IPS-18a (cell line): ENCODE measurements at regions not wholly inside any gene's neighbourhood (a gene's known extent, or its start where the extent isn't known, plus 50 kb on each side); places are given as distances from the start of the nearest gene placed in this dataset.
"Not testable (repeated sequence)": the region's sequence is repeated elsewhere in the genome, so short reads cannot be mapped to it uniquely, and the experiment has no call there.

Source experiments
- H3K27ac ChIP-seq: one replicate; pipeline ENCODE4 v1.5.1; 2013; ENCODE audit warnings: low read length
- H3K27me3 ChIP-seq: one replicate; pipeline ENCODE4 v1.6.1; 2013; ENCODE audit warnings: mild to moderate bottlenecking, low read length; ENCODE audit not compliant: control insufficient read depth, insufficient read depth
- H3K36me3 ChIP-seq: one replicate; pipeline ENCODE4 v1.6.1; 2013; ENCODE audit warnings: low read depth, low read length; ENCODE audit not compliant: control insufficient read depth
- H3K4me1 ChIP-seq: one replicate; pipeline ENCODE4 v1.6.1; 2013; ENCODE audit warnings: low read depth, low read length; ENCODE audit not compliant: control insufficient read depth
- H3K4me3 ChIP-seq: one replicate; pipeline ENCODE4 v1.5.1; 2013; ENCODE audit warnings: low read length
- H3K9ac ChIP-seq: one replicate; pipeline ENCODE4 v1.6.1; 2013; ENCODE audit warnings: mild to moderate bottlenecking, low read length, moderate library complexity
- H3K9me3 ChIP-seq: one replicate; pipeline ENCODE4 v1.6.1; 2013; ENCODE audit warnings: low read depth, low read length; ENCODE audit not compliant: control insufficient read depth

- Histone ChIP-seq H3K36me3 (no peaks in the 10 kb centered on the region), H3K9me3 (no peaks in the 10 kb centered on the region), H3K4me3 (no peak overlapping the region), H3K27ac (no peak overlapping the region), H3K27me3 (no peaks in the 10 kb centered on the region), H3K9ac (no peak overlapping the region), H3K4me1 (no peaks in the 10 kb centered on the region)
Observed at GRCh38 chr6:137573739-137574138, 79.5 kb upstream of the OLIG3 start.

- Histone ChIP-seq H3K27ac (no peak overlapping the region), H3K9ac (no peak overlapping the region), H3K36me3 (no peaks in the 10 kb centered on the region), H3K4me1 (peaks cover 5% of the 10 kb centered on the region), H3K9me3 (no peaks in the 10 kb centered on the region), H3K27me3 (no peaks in the 10 kb centered on the region), H3K4me3 (no peak overlapping the region)
Observed at GRCh38 chr6:137579612-137580011, 85.4 kb upstream of the OLIG3 start.

GRCh38 chr6:137581019-137581707 is 87.0 kb upstream of the OLIG3 start:
- Histone ChIP-seq H3K27ac (no peak overlapping the region), H3K9me3 (no peaks in the 10 kb centered on the region), H3K4me3 (no peak overlapping the region), H3K4me1 (peaks cover 8% of the 10 kb centered on the region), H3K27me3 (no peaks in the 10 kb centered on the region), H3K9ac (no peak overlapping the region), H3K36me3 (no peaks in the 10 kb centered on the region)

- not testable (repeated sequence) for H3K9me3 ChIP-seq, H3K9ac ChIP-seq, H3K36me3 ChIP-seq, H3K27me3 ChIP-seq, H3K4me1 ChIP-seq, H3K27ac ChIP-seq, H3K4me3 ChIP-seq
Observed at GRCh38 chr6:137583519-137583918, 89.3 kb upstream of the OLIG3 start.

- H3K9me3 ChIP-seq = peaks cover 5% of the 10 kb centered on the region
- no peak overlapping the region for H3K4me3 ChIP-seq
- peaks cover 12% of the 10 kb centered on the region for H3K4me1 ChIP-seq
- H3K27ac ChIP-seq = no peak overlapping the region
- H3K9ac ChIP-seq = no peak overlapping the region
- H3K27me3 ChIP-seq = no peaks in the 10 kb centered on the region
- H3K36me3 ChIP-seq = no peaks in the 10 kb centered on the region
Observed at GRCh38 chr6:137588472-137588871, 94.3 kb upstream of the OLIG3 start.

- peaks cover 8% of the 10 kb centered on the region for H3K4me1 ChIP-seq
- peak overlapping the region; percentile 42 for H3K27ac ChIP-seq
- H3K27me3 ChIP-seq = no peaks in the 10 kb centered on the region
- no peaks in the 10 kb centered on the region for H3K36me3 ChIP-seq
- no peak overlapping the region for H3K4me3 ChIP-seq
- H3K9ac ChIP-seq = no peak overlapping the region
- peaks cover 5% of the 10 kb centered on the region for H3K9me3 ChIP-seq
Observed at GRCh38 chr6:137589067-137589848, 95.1 kb upstream of the OLIG3 start.

GRCh38 chr6:137590684-137591083 is 96.5 kb upstream of the OLIG3 start:
- H3K36me3 ChIP-seq = no peaks in the 10 kb centered on the region
- H3K9ac ChIP-seq = no peak overlapping the region
- no peak overlapping the region for H3K27ac ChIP-seq
- no peak overlapping the region for H3K4me3 ChIP-seq
- H3K27me3 ChIP-seq = no peaks in the 10 kb centered on the region
- H3K9me3 ChIP-seq = peaks cover 5% of the 10 kb centered on the region
- peaks cover 6% of the 10 kb centered on the region for H3K4me1 ChIP-seq

GRCh38 chr6:137601471-137601870 is 107.3 kb upstream of the OLIG3 start:
- H3K4me3 ChIP-seq = no peak overlapping the region
- no peaks in the 10 kb centered on the region for H3K27me3 ChIP-seq
- H3K36me3 ChIP-seq = no peaks in the 10 kb centered on the region
- H3K27ac ChIP-seq = no peak overlapping the region
- H3K9me3 ChIP-seq = no peaks in the 10 kb centered on the region
- H3K4me1 ChIP-seq = peaks cover 3% of the 10 kb centered on the region
- H3K9ac ChIP-seq = no peak overlapping the region

GRCh38 chr6:137602313-137603197 is 108.4 kb upstream of the OLIG3 start:
- Histone ChIP-seq H3K4me1 (peaks cover 3% of the 10 kb centered on the region), H3K9ac (no peak overlapping the region), H3K36me3 (no peaks in the 10 kb centered on the region), H3K27me3 (no peaks in the 10 kb centered on the region), H3K9me3 (no peaks in the 10 kb centered on the region), H3K27ac (no peak overlapping the region), H3K4me3 (no peak overlapping the region)

GRCh38 chr6:137610702-137611101 is 116.5 kb upstream of the OLIG3 start:
- no peaks in the 10 kb centered on the region for H3K9me3 ChIP-seq
- H3K27me3 ChIP-seq = no peaks in the 10 kb centered on the region
- H3K9ac ChIP-seq = no peak overlapping the region
- peaks cover 23% of the 10 kb centered on the region for H3K4me1 ChIP-seq
- H3K27ac ChIP-seq = no peak overlapping the region
- no peak overlapping the region for H3K4me3 ChIP-seq
- H3K36me3 ChIP-seq = no peaks in the 10 kb centered on the region

GRCh38 chr6:137623293-137623692 is 129.1 kb upstream of the OLIG3 start:
- Histone ChIP-seq H3K9ac (no peak overlapping the region), H3K36me3 (no peaks in the 10 kb centered on the region), H3K27me3 (no peaks in the 10 kb centered on the region), H3K27ac (no peak overlapping the region), H3K9me3 (no peaks in the 10 kb centered on the region), H3K4me3 (no peak overlapping the region), H3K4me1 (no peaks in the 10 kb centered on the region)
